Neural progenitor cell (in vitro differentiated cells): ENCODE measurements at regions not wholly inside any gene's neighbourhood (a gene's known extent, or its start where the extent isn't known, plus 50 kb on each side); places are given as distances from the start of the nearest gene placed in this dataset.

Source experiments
- EZH2phosphoT487 ChIP-seq: fragments of 200-600 bp; sonication (generic); IDR thresholded peaks from 2 replicates; pipeline ENCODE4 v1.6.1; 2017; ENCODE audit warnings: antibody characterized with exemption
- TF ChIP-seq, protein P1 (sequence below): fragments of 200-600 bp; sonication (generic); IDR thresholded peaks from 2 replicates; pipeline ENCODE4 v1.5.1; 2017; ENCODE audit warnings: antibody characterized with exemption, mild to moderate bottlenecking

DNA sequence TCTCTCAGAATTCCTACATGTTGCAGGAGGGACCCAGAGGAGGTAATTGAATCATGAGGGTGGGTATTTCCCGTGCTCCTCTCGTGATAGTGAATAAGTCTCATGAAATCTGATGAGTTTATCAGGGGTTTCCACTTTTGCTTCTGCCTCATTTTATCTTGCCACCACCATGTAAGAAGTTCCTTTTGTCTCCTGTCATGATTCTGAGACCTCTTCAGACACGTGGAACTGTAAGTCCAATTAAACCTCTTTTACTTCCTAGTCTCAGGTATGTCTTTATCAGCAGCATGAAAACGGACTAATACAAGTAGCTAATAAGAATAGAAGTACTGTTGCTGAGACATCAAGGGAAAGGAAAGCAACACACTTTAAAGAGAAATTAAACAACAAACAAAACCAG lies 143.4 kb downstream of the CCDC71L start:
- TF ChIP-seq, protein P1, sequence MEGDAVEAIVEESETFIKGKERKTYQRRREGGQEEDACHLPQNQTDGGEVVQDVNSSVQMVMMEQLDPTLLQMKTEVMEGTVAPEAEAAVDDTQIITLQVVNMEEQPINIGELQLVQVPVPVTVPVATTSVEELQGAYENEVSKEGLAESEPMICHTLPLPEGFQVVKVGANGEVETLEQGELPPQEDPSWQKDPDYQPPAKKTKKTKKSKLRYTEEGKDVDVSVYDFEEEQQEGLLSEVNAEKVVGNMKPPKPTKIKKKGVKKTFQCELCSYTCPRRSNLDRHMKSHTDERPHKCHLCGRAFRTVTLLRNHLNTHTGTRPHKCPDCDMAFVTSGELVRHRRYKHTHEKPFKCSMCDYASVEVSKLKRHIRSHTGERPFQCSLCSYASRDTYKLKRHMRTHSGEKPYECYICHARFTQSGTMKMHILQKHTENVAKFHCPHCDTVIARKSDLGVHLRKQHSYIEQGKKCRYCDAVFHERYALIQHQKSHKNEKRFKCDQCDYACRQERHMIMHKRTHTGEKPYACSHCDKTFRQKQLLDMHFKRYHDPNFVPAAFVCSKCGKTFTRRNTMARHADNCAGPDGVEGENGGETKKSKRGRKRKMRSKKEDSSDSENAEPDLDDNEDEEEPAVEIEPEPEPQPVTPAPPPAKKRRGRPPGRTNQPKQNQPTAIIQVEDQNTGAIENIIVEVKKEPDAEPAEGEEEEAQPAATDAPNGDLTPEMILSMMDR = no peak
- TF ChIP-seq EZH2phosphoT487 = no peak
